ENCODE measurements at regions not wholly inside any gene's neighbourhood (a gene's known extent, or its start where the extent isn't known, plus 50 kb on each side); places are given as distances from the start of the nearest gene placed in this dataset.

DNA sequence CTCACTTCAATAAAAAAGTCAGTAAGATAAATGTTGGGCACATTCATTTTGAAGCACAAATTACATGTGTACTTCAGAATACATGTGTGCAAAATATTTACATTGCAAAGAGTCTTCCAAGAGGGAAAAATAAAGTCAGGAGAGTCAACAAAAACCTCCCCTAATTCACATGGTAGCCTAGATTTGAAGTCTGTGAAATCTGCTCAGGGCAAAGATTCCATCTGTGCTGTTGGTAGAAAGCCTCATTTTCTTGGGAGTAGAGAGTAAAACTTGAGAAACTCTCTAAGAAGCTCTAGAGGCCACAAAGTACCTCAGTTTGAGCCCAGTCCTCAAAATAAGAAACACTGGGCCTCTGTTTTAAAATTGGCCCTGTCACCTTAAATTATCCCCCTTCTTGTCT lies 303.4 kb downstream of the RAB28 start:
- CTCF ChIA-PET: no interaction called here
- intact Hi-C loops (cut with micrococcal nuclease): no loop called here

DNA sequence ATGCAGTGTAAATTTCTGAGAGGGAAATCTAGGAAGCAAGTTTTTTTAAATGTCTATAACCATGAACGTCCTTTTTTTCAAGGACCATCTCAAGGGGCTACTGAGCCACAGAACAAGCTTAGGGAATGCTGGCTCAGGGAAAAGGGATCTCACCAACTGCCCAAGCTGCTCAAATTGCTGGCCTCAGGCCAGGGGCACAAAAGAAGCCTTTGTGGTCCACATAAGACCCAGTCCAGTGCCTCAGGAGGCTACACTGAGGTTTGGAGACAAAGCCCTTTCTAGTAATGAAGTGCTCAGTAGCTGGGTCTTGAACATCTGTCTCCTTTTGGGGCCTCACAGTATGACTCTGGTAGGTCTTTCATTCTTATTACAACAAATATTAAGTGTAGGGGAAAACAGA lies 305.5 kb downstream of the RAB28 start:
- POLR2A ChIA-PET: no interaction called here
- H3K4me1 ChIP-seq (ENCODE audit: control insufficient read depth in 2 of 2, insufficient read depth in 2 of 2, low read length in 2 of 2): no peaks in the 10 kb centered on the region
- H3K36me3 Mint-ChIP-seq: peaks cover 0 to 7% (median 3%) of the 10 kb centered on the region in 5 donors

More for the DNA sequence above, 303.4 kb downstream of the RAB28 start:
- Histone ChIP-seq H3K4me1 (ENCODE audit: control insufficient read depth in 2 of 2, insufficient read depth in 2 of 2, low read length in 2 of 2) (no peaks in the 10 kb centered on the region), H3K36me3 (ENCODE audit: control insufficient read depth in 2 of 3, insufficient read depth in 3 of 3, low read length in 3 of 3) (no peaks in the 10 kb centered on the region), H3K4me3 (ENCODE audit: low read length) (no peak overlapping the region), H3K9me3 (ENCODE audit: control insufficient read depth in 2 of 3, low read length in 3 of 3) (no peaks in the 10 kb centered on the region), H3K27me3 (ENCODE audit: control insufficient read depth in 2 of 2, insufficient read depth in 2 of 2, low read length in 2 of 2) (no peaks in the 10 kb centered on the region), H3K27ac (ENCODE audit: low read depth, low read length) (no peak overlapping the region)
- H3K36me3 Mint-ChIP-seq: peaks cover 0 to 7% (median 4%) of the 10 kb centered on the region in 5 donors
- no peak for DNase-seq
- no peak overlapping the region for H3K27ac Mint-ChIP-seq
- no peaks in the 10 kb centered on the region for H3K4me1 Mint-ChIP-seq
- H3K9me3 Mint-ChIP-seq: peaks cover 0 to 6% (median 1%) of the 10 kb centered on the region in 11 donors
- POLR2A ChIA-PET: no interaction called here
- no peak overlapping the region for H3K4me3 Mint-ChIP-seq
- ATAC-seq: no peak
- H3K27me3 Mint-ChIP-seq: no peaks in the 10 kb centered on the region

DNA sequence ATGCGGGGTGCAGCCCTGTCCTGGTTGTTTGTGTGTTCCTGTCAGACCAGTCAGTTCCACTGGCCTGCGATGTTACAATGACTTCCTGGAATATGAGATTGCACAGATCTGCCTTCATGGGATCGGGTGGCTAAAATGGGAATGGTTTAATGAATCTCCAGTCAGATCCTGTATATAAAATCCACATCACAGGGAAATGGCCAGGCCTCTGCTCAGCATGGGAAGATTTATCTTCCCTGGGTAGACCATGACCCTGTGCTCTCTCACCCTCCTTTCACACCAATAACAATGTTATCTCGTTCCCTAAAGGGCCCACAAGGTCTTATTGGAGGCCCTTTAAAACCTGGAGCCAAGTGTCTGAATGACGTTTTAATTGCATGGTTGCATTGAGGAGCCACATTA lies 307.4 kb downstream of the RAB28 start:
- Mint-ChIP-seq H3K27me3 (no peaks in the 10 kb centered on the region), H3K27ac (no peak overlapping the region), H3K9me3 (peaks cover 0 to 3% (median 0%) of the 10 kb centered on the region in 11 donors), H3K4me1 (no peaks in the 10 kb centered on the region), H3K4me3 (no peak overlapping the region), H3K36me3 (peaks cover 0 to 7% (median 3%) of the 10 kb centered on the region in 5 donors)
- ChIA-PET POLR2A (no interaction called here), CTCF (no interaction called here)
- Histone ChIP-seq H3K27ac (ENCODE audit: low read depth, low read length) (no peak overlapping the region), H3K36me3 (ENCODE audit: control insufficient read depth in 2 of 3, insufficient read depth in 3 of 3, low read length in 3 of 3) (no peaks in the 10 kb centered on the region), H3K9me3 (ENCODE audit: control insufficient read depth in 2 of 3, low read length in 3 of 3) (no peaks in the 10 kb centered on the region), H3K27me3 (ENCODE audit: control insufficient read depth in 2 of 2, insufficient read depth in 2 of 2, low read length in 2 of 2) (no peaks in the 10 kb centered on the region), H3K4me3 (ENCODE audit: low read length) (no peak overlapping the region), H3K4me1 (ENCODE audit: control insufficient read depth in 2 of 2, insufficient read depth in 2 of 2, low read length in 2 of 2) (no peaks in the 10 kb centered on the region)
- DNase-seq (no peak), ATAC-seq (no peak)
- intact Hi-C loops (cut with micrococcal nuclease): no loop called here

More for the DNA sequence above, 305.5 kb downstream of the RAB28 start:
- DNase-seq: no peak
- Mint-ChIP-seq H3K4me1 (no peaks in the 10 kb centered on the region), H3K4me3 (no peak overlapping the region), H3K9me3 (peaks cover 0 to 3% (median 0%) of the 10 kb centered on the region in 11 donors), H3K27me3 (no peaks in the 10 kb centered on the region), H3K27ac (no peak overlapping the region)
- intact Hi-C loops (cut with micrococcal nuclease): no loop called here
- Histone ChIP-seq H3K9me3 (ENCODE audit: control insufficient read depth in 2 of 3, low read length in 3 of 3) (no peaks in the 10 kb centered on the region), H3K27ac (ENCODE audit: low read depth, low read length) (no peak overlapping the region), H3K4me3 (ENCODE audit: low read length) (no peak overlapping the region), H3K27me3 (ENCODE audit: control insufficient read depth in 2 of 2, insufficient read depth in 2 of 2, low read length in 2 of 2) (no peaks in the 10 kb centered on the region), H3K36me3 (ENCODE audit: control insufficient read depth in 2 of 3, insufficient read depth in 3 of 3, low read length in 3 of 3) (no peaks in the 10 kb centered on the region)
- ATAC-seq: no peak
- CTCF ChIA-PET: no interaction called here

DNA sequence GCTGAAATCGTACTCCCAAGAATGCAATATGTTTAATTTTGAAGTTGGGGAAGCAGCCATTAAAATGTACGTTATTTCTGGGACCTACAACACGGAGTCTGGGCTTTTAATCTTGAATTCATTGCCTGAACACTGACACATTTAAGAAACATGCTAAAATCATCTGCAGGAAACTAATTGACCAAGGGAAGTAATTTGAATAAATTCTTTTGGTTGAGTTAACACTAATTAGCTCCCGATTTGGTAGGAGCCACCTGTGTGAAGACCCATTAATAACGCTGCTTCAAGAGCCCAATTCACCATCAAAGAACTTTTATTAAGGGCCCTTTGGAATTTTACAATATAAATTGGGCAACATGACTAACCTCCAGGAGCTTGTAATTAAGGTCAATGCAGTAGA lies 309.2 kb downstream of the RAB28 start:
- Mint-ChIP-seq H3K27me3 (no peaks in the 10 kb centered on the region), H3K4me1 (no peaks in the 10 kb centered on the region), H3K4me3 (no peak overlapping the region), H3K27ac (no peak overlapping the region), H3K36me3 (no peaks in the 10 kb centered on the region), H3K9me3 (peaks cover 0 to 3% (median 0%) of the 10 kb centered on the region in 11 donors)
- POLR2A ChIA-PET: no interaction called here
- no peaks in the 10 kb centered on the region for H3K27me3 ChIP-seq (ENCODE audit: control insufficient read depth in 2 of 2, insufficient read depth in 2 of 2, low read length in 2 of 2)
- no peaks in the 10 kb centered on the region for H3K36me3 ChIP-seq (ENCODE audit: control insufficient read depth in 2 of 3, insufficient read depth in 3 of 3, low read length in 3 of 3)
- no peak overlapping the region for H3K4me3 ChIP-seq (ENCODE audit: low read length)
- H3K27ac ChIP-seq (ENCODE audit: low read depth, low read length): no peak overlapping the region
- intact Hi-C loops (cut with micrococcal nuclease): no loop called here
- no peaks in the 10 kb centered on the region for H3K4me1 ChIP-seq (ENCODE audit: control insufficient read depth in 2 of 2, insufficient read depth in 2 of 2, low read length in 2 of 2)
- ATAC-seq (no peak), DNase-seq (no peak)
- no peaks in the 10 kb centered on the region for H3K9me3 ChIP-seq (ENCODE audit: control insufficient read depth in 2 of 3, low read length in 3 of 3)
- CTCF ChIA-PET: no interaction called here

DNA sequence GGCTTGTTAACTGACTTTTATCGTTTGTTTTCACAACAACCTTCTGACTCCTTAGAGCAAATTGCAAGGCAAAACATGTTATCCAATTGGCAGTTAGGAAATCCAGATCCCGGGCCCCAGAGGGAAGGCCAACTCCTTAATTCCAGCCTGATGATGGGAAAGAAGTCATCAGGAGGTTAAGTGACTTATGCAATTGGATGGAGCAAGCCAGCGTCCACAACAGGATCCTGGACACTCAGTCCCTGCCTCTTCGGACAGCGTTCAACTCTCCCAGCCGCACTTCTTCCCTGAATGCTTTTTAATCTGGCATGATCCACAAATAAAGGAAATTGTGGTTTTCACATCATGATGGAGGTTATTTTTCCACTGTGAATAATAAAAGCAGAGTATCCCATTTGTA lies 310.1 kb downstream of the RAB28 start:
- no peak for DNase-seq
- no peaks in the 10 kb centered on the region for H3K9me3 ChIP-seq (ENCODE audit: control insufficient read depth in 2 of 3, low read length in 3 of 3)
- Mint-ChIP-seq H3K27ac (no peak overlapping the region), H3K36me3 (no peaks in the 10 kb centered on the region), H3K4me1 (no peaks in the 10 kb centered on the region), H3K4me3 (no peak overlapping the region), H3K9me3 (peaks cover 0 to 3% (median 0%) of the 10 kb centered on the region in 11 donors), H3K27me3 (no peaks in the 10 kb centered on the region)
- H3K36me3 ChIP-seq (ENCODE audit: control insufficient read depth in 2 of 3, insufficient read depth in 3 of 3, low read length in 3 of 3): no peaks in the 10 kb centered on the region
- no peaks in the 10 kb centered on the region for H3K4me1 ChIP-seq (ENCODE audit: control insufficient read depth in 2 of 2, insufficient read depth in 2 of 2, low read length in 2 of 2)
- ATAC-seq: no peak
- no peak overlapping the region for H3K4me3 ChIP-seq (ENCODE audit: low read length)
- POLR2A ChIA-PET: no interaction called here
- H3K27ac ChIP-seq (ENCODE audit: low read depth, low read length): no peak overlapping the region
- intact Hi-C loops (cut with micrococcal nuclease): no loop called here
- H3K27me3 ChIP-seq (ENCODE audit: control insufficient read depth in 2 of 2, insufficient read depth in 2 of 2, low read length in 2 of 2): no peaks in the 10 kb centered on the region
- CTCF ChIA-PET: no interaction called here

DNA sequence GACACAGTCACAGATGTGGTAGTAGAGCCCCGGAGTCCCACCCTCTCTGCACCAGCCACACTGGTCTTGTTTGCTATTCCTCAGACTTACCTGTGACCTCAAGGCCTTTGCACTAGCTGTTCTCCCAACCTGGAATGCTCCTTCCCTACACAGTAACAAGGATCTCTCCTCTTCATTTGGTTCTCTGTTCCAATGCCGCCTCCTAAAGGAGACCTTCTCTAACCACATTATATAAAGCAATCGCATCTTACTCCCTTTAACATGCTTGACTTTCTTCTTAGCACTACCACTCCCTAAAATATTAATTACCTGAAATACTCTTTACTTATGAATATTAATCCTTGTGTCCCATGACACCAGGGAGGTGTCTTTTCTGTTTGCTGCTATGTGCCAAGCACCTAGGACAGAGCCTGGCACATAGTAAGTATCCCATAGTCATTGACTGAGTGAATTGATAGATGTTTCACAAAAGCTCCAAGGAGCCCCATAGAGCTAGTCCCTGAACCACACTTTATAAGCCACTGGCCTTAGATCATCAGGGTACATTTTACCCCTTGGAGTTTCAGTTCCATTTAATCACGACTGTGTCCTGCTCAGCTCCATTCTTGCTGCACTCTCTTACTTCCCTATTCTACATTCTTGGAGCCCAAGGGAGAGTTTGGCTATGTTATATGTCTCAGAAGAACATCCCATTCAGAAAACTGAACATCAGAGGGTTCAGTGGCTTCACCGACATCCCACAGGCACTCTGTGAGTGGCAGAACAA lies 312.7 kb downstream of the RAB28 start:
- Histone ChIP-seq H3K36me3 (ENCODE audit: control insufficient read depth in 2 of 3, insufficient read depth in 3 of 3, low read length in 3 of 3) (no peaks in the 10 kb centered on the region), H3K4me3 (ENCODE audit: low read length) (no peak overlapping the region), H3K27ac (ENCODE audit: low read depth, low read length) (no peak overlapping the region), H3K9me3 (ENCODE audit: control insufficient read depth in 2 of 3, low read length in 3 of 3) (no peaks in the 10 kb centered on the region), H3K4me1 (ENCODE audit: control insufficient read depth in 2 of 2, insufficient read depth in 2 of 2, low read length in 2 of 2) (no peaks in the 10 kb centered on the region), H3K27me3 (ENCODE audit: control insufficient read depth in 2 of 2, insufficient read depth in 2 of 2, low read length in 2 of 2) (no peaks in the 10 kb centered on the region)
- no peak overlapping the region for H3K27ac Mint-ChIP-seq
- no peak overlapping the region for H3K4me3 Mint-ChIP-seq
- H3K27me3 Mint-ChIP-seq: no peaks in the 10 kb centered on the region
- ATAC-seq (no peak), DNase-seq (no peak)
- H3K9me3 Mint-ChIP-seq: peaks cover 0 to 3% (median 0%) of the 10 kb centered on the region in 11 donors
- H3K36me3 Mint-ChIP-seq: no peaks in the 10 kb centered on the region
- ChIA-PET POLR2A (no interaction called here), CTCF (no interaction called here)
- H3K4me1 Mint-ChIP-seq: no peaks in the 10 kb centered on the region
- intact Hi-C loops (cut with micrococcal nuclease): no loop called here

DNA sequence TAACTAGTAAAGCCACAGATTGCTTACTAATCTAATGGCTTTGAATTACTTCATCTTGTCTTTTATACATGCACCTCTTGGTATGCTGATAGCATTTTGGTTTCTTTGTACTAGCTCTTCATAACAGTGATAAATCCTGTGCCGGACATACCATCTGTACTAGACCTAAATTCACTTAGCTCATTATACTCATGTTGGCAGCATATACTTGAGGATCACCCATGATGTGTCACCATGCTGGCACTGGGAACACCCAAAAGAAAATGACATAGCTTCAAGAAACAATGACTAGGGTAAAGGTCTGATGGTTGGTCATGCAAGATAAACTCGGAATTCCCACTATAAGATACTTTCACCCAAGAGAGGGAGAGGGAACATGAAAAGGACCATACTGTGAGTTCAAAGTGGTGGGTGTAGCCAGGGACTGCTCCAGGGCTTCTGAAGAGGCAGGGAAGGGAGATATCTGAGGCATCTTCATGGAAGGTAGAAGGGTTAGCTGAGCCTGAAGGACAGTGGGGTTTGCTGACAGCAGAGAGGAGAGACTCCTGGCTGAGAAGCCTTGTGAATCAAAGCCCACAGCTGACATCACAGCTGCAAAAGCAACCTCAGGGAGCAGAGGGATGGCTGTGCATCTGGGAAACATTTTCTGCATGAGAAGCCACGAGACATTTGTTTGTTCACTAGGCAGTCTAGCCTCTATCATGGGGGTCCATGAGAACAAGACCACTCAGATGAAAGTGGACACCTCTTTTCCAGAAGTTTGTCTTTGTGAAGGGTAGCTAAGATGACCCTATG lies 314.2 kb downstream of the RAB28 start:
- Mint-ChIP-seq H3K27ac (no peak overlapping the region), H3K9me3 (peaks cover 0 to 2% (median 0%) of the 10 kb centered on the region in 11 donors), H3K27me3 (no peaks in the 10 kb centered on the region), H3K36me3 (no peaks in the 10 kb centered on the region), H3K4me1 (no peaks in the 10 kb centered on the region), H3K4me3 (no peak overlapping the region)
- Histone ChIP-seq H3K36me3 (ENCODE audit: control insufficient read depth in 2 of 3, insufficient read depth in 3 of 3, low read length in 3 of 3) (no peaks in the 10 kb centered on the region), H3K4me3 (ENCODE audit: low read length) (no peak overlapping the region), H3K27me3 (ENCODE audit: control insufficient read depth in 2 of 2, insufficient read depth in 2 of 2, low read length in 2 of 2) (no peaks in the 10 kb centered on the region), H3K27ac (ENCODE audit: low read depth, low read length) (no peak overlapping the region), H3K4me1 (ENCODE audit: control insufficient read depth in 2 of 2, insufficient read depth in 2 of 2, low read length in 2 of 2) (no peaks in the 10 kb centered on the region), H3K9me3 (ENCODE audit: control insufficient read depth in 2 of 3, low read length in 3 of 3) (no peaks in the 10 kb centered on the region)
- CTCF ChIA-PET: no interaction called here
- ATAC-seq (no peak), DNase-seq (no peak)
- intact Hi-C loops (cut with micrococcal nuclease): no loop called here
- POLR2A ChIA-PET: no interaction called here

All from naive thymus-derived CD4-positive, alpha-beta T cell (primary cell).